ENCODE measurements at regions not wholly inside any gene's neighbourhood (a gene's known extent, or its start where the extent isn't known, plus 50 kb on each side); places are given as distances from the start of the nearest gene placed in this dataset.

DNA sequence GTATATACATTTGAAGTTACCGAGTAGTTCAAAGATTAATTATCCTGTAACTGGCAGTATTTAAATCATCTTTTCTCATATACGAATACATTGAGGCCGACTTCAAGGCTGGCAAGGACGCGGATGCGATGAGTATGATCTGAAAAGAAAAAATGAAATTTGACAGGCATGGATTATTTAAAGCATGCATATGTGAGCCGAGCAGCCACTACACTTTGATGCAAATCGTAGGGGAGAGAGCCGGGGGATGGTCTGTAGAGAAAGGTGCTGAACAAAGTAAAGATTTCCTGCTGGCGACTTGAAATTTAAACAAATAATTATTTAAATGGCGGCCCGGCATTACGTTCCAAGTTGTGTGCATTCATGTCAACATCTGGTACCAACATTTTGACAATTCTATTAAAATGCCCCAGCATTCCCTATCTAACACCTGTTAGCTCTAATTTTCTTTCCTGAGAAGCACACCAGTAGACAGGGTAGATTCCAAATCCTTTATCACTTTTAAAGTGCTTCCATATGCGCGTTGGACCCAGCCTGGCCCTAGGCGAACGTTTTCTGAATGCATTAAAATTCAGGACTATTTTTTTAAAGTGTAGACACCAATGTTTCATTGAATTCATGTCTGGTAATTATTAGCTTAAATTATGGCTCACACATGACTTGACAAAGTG is 188.7 kb downstream of the EMX2 start:
- DNase-seq (ENCODE audit: low read depth), result no peak
- TF ChIP-seq, protein P1, sequence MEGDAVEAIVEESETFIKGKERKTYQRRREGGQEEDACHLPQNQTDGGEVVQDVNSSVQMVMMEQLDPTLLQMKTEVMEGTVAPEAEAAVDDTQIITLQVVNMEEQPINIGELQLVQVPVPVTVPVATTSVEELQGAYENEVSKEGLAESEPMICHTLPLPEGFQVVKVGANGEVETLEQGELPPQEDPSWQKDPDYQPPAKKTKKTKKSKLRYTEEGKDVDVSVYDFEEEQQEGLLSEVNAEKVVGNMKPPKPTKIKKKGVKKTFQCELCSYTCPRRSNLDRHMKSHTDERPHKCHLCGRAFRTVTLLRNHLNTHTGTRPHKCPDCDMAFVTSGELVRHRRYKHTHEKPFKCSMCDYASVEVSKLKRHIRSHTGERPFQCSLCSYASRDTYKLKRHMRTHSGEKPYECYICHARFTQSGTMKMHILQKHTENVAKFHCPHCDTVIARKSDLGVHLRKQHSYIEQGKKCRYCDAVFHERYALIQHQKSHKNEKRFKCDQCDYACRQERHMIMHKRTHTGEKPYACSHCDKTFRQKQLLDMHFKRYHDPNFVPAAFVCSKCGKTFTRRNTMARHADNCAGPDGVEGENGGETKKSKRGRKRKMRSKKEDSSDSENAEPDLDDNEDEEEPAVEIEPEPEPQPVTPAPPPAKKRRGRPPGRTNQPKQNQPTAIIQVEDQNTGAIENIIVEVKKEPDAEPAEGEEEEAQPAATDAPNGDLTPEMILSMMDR (IDR thresholded peaks at IDR 0.05; ENCODE audit: control insufficient read depth, insufficient read depth, low read depth, low read length, missing control alignments), result no peak

DNA sequence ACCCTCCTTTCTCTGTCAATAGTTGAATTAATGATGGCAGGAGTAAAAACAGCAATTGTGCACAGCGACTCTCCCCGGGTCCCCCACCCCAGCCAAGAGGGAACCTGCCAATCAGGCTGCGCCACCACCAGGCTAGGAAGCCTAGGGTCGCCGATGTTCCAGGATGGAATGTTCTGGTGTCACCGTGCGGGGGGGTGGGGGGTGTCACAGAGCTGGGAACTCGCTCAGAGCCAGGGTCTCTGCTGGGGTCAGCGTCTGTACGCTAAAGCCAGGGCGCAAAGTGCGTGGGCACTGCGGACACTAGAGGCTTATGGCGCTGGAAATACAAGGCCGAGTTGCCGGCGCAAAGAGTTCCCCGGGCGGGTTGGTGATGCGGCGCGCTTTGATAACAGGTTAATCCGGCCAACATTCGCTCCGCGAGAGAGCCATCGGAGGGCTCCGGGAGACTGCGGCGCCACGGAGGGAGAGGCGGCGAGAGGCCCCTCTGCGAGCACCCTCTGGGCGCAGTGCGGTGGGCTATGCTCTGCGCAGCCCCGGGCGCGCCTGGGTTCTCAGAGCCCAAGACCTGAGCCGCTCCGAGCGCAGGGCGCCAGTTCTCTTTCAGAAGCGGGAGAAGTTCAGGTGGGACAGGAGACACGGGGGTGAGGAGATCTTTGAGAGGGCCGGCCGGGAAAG is 192.3 kb downstream of the EMX2 start:
- TF ChIP-seq, protein P1 (IDR thresholded peaks at IDR 0.05; ENCODE audit: control insufficient read depth, insufficient read depth, low read depth, low read length, missing control alignments), result no peak
- no peak for DNase-seq (ENCODE audit: low read depth)
- H3K4me3 ChIP-seq (ENCODE audit: control insufficient read depth, low read depth, low read length), result no peak overlapping the region

More for the DNA sequence above, 188.7 kb downstream of the EMX2 start:
- H3K4me3 ChIP-seq (ENCODE audit: control insufficient read depth, low read depth, low read length), result no peak overlapping the region

DNA sequence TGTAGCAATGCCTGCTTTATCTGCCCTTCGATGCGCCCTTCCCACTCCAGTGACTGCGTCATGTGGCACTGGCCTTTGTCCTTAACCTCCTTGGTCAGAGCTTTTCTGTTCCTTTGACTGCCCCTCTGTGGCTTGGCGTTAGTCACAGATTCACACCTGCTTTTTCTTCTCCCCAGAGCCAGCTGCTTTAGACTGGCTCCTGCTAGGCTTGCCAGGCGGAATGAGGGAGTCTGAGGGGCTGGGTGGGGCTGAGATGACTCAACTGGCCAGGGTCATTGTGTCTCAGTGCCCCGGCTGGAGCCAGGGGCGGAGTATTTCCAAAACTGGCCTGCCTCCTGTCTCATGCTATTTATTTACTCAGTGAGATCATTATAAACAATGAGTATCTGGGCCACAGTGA is 194.1 kb downstream of the EMX2 start:
- TF ChIP-seq, protein P1 (IDR thresholded peaks at IDR 0.05; ENCODE audit: control insufficient read depth, insufficient read depth, low read depth, low read length, missing control alignments), result no peak
- DNase-seq (ENCODE audit: low read depth), result no peak
- no peak overlapping the region for H3K4me3 ChIP-seq (ENCODE audit: control insufficient read depth, low read depth, low read length)

DNA sequence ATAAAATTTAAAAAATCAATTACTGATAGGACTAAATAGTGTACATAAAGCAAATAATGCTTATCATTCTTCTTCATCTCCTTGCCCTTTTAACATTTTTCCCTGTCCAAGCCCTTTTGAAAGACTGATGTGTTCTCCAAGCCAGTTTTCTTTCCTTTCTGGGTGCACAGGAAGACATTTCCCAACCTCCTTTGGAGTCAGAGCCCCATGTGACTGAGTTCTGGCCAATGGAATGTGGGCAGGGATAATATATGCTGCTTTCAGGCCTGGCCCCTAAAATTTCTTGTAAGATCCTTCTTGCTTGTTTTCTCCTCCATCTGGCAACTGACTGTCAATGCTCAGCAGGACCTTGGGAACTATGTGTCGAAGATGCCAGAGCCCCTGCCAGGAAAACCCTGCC is 197.5 kb downstream of the EMX2 start:
- H3K4me3 ChIP-seq (ENCODE audit: control insufficient read depth, low read depth, low read length), result no peak overlapping the region
- TF ChIP-seq, protein P1 (IDR thresholded peaks at IDR 0.05; ENCODE audit: control insufficient read depth, insufficient read depth, low read depth, low read length, missing control alignments), result no peak
- no peak for DNase-seq (ENCODE audit: low read depth)

DNA sequence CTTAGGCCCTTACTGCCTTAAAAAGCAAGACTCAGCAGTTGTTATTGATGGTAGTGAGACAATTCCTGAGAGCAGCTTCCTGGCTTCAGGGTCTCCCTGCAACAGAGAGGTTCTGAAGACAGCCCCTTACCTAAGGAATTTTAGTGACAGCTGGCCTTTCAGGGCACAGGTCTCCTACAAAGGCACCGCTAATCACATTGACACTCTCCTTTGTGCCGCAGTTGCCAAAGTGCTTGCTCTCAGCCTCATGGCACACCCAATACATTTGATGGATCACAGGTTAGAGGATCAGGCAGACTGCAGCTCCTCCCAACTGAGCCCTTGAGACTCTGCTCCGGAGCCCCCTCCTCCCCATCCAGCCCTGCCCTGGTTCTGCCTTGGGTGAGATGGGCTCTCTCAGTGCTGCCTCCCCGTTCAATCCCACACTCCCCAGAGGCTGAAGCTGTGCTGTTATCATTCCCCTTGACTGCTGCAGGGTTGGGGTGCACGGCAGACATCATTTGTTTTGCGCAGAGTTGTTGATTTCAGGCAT is 198.2 kb downstream of the EMX2 start:
- H3K4me3 ChIP-seq (ENCODE audit: control insufficient read depth, low read depth, low read length), result no peak overlapping the region
- TF ChIP-seq, protein P1 (IDR thresholded peaks at IDR 0.05; ENCODE audit: control insufficient read depth, insufficient read depth, low read depth, low read length, missing control alignments), result no peak
- no peak for DNase-seq (ENCODE audit: low read depth)

DNA sequence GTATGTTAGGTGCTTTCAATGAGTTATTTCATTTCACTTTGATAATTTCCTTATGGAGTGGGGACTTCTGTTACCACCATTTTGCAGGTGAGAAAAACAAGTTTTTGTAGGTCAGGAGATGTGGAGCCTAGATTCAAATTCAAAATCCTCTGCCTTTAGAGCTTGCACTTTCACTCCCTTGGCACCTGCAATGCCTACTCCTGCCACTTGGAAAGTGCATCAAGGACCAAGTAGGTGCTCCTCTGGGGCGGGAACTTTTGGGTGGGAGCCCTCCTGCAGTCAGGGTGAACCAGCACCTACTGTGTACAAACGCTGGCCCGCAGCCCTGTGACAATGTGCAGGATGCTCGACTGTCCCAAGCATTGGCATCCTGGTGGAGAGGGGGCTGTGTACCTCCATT is 199.0 kb downstream of the EMX2 start:
- no peak for DNase-seq (ENCODE audit: low read depth)
- TF ChIP-seq, protein P1 (IDR thresholded peaks at IDR 0.05; ENCODE audit: control insufficient read depth, insufficient read depth, low read depth, low read length, missing control alignments), result no peak
- H3K4me3 ChIP-seq (ENCODE audit: control insufficient read depth, low read depth, low read length), result no peak overlapping the region
